ENCODE measurements at regions not wholly inside any gene's neighbourhood (a gene's known extent, or its start where the extent isn't known, plus 50 kb on each side); places are given as distances from the start of the nearest gene placed in this dataset.
"Not testable (repeated sequence)": the region's sequence is repeated elsewhere in the genome, so short reads cannot be mapped to it uniquely, and the experiment has no call there.

- in situ Hi-C loops (cut with MboI; ENCODE audit: low sequenced_read_pairs): no loop called here
Measured at GRCh38 chr19:32063601-32064000, 281.8 kb upstream of the ZNF507 start.

GRCh38 chr19:32066056-32066455, 279.4 kb upstream of the ZNF507 start:
- in situ Hi-C loops (cut with MboI; ENCODE audit: low sequenced_read_pairs): no loop called here

GRCh38 chr19:32067685-32068084, 277.7 kb upstream of the ZNF507 start:
- in situ Hi-C loops (cut with MboI; ENCODE audit: low sequenced_read_pairs): no loop called here

GRCh38 chr19:32068793-32069192, 276.6 kb upstream of the ZNF507 start:
- in situ Hi-C loops (cut with MboI; ENCODE audit: low sequenced_read_pairs): no loop called here

GRCh38 chr19:32070101-32070500, 275.3 kb upstream of the ZNF507 start:
- in situ Hi-C loops (cut with MboI; ENCODE audit: low sequenced_read_pairs): no loop called here

- in situ Hi-C loops (cut with MboI; ENCODE audit: low sequenced_read_pairs): no loop called here
Measured at GRCh38 chr19:32082028-32082427, 263.4 kb upstream of the ZNF507 start.

- in situ Hi-C loops (cut with MboI; ENCODE audit: low sequenced_read_pairs): not testable (repeated sequence)
Measured at GRCh38 chr19:32084756-32085363, 260.6 kb upstream of the ZNF507 start.

- in situ Hi-C loops (cut with MboI; ENCODE audit: low sequenced_read_pairs): no loop called here
Measured at GRCh38 chr19:32091241-32091640, 254.2 kb upstream of the ZNF507 start.

GRCh38 chr19:32097011-32097410, 248.4 kb upstream of the ZNF507 start:
- in situ Hi-C loops (cut with MboI; ENCODE audit: low sequenced_read_pairs): no loop called here

GRCh38 chr19:32097620-32098019, 247.8 kb upstream of the ZNF507 start:
- in situ Hi-C loops (cut with MboI; ENCODE audit: low sequenced_read_pairs): no loop called here

GRCh38 chr19:32098968-32099367, 246.4 kb upstream of the ZNF507 start:
- in situ Hi-C loops (cut with MboI; ENCODE audit: low sequenced_read_pairs): no loop called here

GRCh38 chr19:32101206-32101605, 244.2 kb upstream of the ZNF507 start:
- in situ Hi-C loops (cut with MboI; ENCODE audit: low sequenced_read_pairs): no loop called here

- in situ Hi-C loops (cut with MboI; ENCODE audit: low sequenced_read_pairs): no loop called here
Measured at GRCh38 chr19:32103541-32103940, 241.9 kb upstream of the ZNF507 start.

- in situ Hi-C loops (cut with MboI; ENCODE audit: low sequenced_read_pairs): no loop called here
Measured at GRCh38 chr19:32104153-32104849, 241.1 kb upstream of the ZNF507 start.

- in situ Hi-C loops (cut with MboI; ENCODE audit: low sequenced_read_pairs): no loop called here
Measured at GRCh38 chr19:32104850-32105235, 240.6 kb upstream of the ZNF507 start.

GRCh38 chr19:32105527-32106310, 239.7 kb upstream of the ZNF507 start:
- in situ Hi-C loops (cut with MboI; ENCODE audit: low sequenced_read_pairs): no loop called here

GRCh38 chr19:32122258-32122657, 223.2 kb upstream of the ZNF507 start:
- in situ Hi-C loops (cut with MboI; ENCODE audit: low sequenced_read_pairs): no loop called here

- in situ Hi-C loops (cut with MboI; ENCODE audit: low sequenced_read_pairs): no loop called here
Measured at GRCh38 chr19:32123355-32123940, 222.0 kb upstream of the ZNF507 start.

GRCh38 chr19:32124585-32124984, 220.8 kb upstream of the ZNF507 start:
- in situ Hi-C loops (cut with MboI; ENCODE audit: low sequenced_read_pairs): no loop called here

- in situ Hi-C loops (cut with MboI; ENCODE audit: low sequenced_read_pairs): no loop called here
Measured at GRCh38 chr19:32129141-32129540, 216.3 kb upstream of the ZNF507 start.

- in situ Hi-C loops (cut with MboI; ENCODE audit: low sequenced_read_pairs): no loop called here
Measured at GRCh38 chr19:32130332-32130731, 215.1 kb upstream of the ZNF507 start.

- in situ Hi-C loops (cut with MboI; ENCODE audit: low sequenced_read_pairs): no loop called here
Measured at GRCh38 chr19:32131005-32131404, 214.4 kb upstream of the ZNF507 start.
